Activated CD4-positive, CD25-positive, alpha-beta regulatory T cell treated with anti-CD3 and anti-CD28 coated beads, Interleukin-2, amount 50 U/mL, for 24 hours (primary cell): ENCODE measurements at regions not wholly inside any gene's neighbourhood (a gene's known extent, or its start where the extent isn't known, plus 50 kb on each side); places are given as distances from the start of the nearest gene placed in this dataset.
"Not testable (repeated sequence)": the region's sequence is repeated elsewhere in the genome, so short reads cannot be mapped to it uniquely, and the experiment has no call there.

ENCODE experiments used
- ATAC-seq, 2 donors: fragments of 150-1000 bp; cut with Tn5 transposase; one replicate each; pipeline ENCODE4 v1.10.0; 2021; ENCODE audit warnings: mild to moderate bottlenecking in 1 of 2, moderate library complexity in 1 of 2

- not testable (repeated sequence) for ATAC-seq
These were observed 132.0 kb downstream of the FAM72B start for GRCh38 chr1:121052081-121052660.

- not testable (repeated sequence) for ATAC-seq
These were observed 129.2 kb downstream of the FAM72B start for GRCh38 chr1:121054928-121055327.

- ATAC-seq: not testable (repeated sequence)
These were observed 117.2 kb downstream of the FAM72B start for GRCh38 chr1:121066925-121067324.

- not testable (repeated sequence) for ATAC-seq
These were observed 115.2 kb downstream of the FAM72B start for GRCh38 chr1:121068738-121069499.

GRCh38 chr1:121073852-121074251 lies 110.3 kb downstream of the FAM72B start:
- not testable (repeated sequence) for ATAC-seq

- ATAC-seq: not testable (repeated sequence)
These were observed 108.8 kb downstream of the FAM72B start for GRCh38 chr1:121075254-121075805.

GRCh38 chr1:121076674-121077073 lies 107.5 kb downstream of the FAM72B start:
- ATAC-seq: peak; percentile 93 to 95

GRCh38 chr1:121079655-121080054 lies 104.5 kb downstream of the FAM72B start:
- not testable (repeated sequence) for ATAC-seq

GRCh38 chr1:121080197-121080903 lies 103.8 kb downstream of the FAM72B start:
- not testable (repeated sequence) for ATAC-seq

GRCh38 chr1:121080904-121081264 lies 103.3 kb downstream of the FAM72B start:
- not testable (repeated sequence) for ATAC-seq

GRCh38 chr1:121081625-121082199 lies 102.4 kb downstream of the FAM72B start:
- not testable (repeated sequence) for ATAC-seq

- not testable (repeated sequence) for ATAC-seq
These were observed 101.1 kb downstream of the FAM72B start for GRCh38 chr1:121082995-121083394.

- peak; percentile 28 to 48 for ATAC-seq
These were observed 97.9 kb downstream of the FAM72B start for GRCh38 chr1:121086249-121086648.

- ATAC-seq: not testable (repeated sequence)
These were observed 96.9 kb downstream of the FAM72B start for GRCh38 chr1:121087221-121087620.

- not testable (repeated sequence) for ATAC-seq
These were observed 95.6 kb downstream of the FAM72B start for GRCh38 chr1:121088568-121088967.

- peak; percentile 41 to 54 for ATAC-seq
These were observed 91.7 kb downstream of the FAM72B start for GRCh38 chr1:121092329-121092968.

GRCh38 chr1:121095014-121095413 lies 89.1 kb downstream of the FAM72B start:
- not testable (repeated sequence) for ATAC-seq

- ATAC-seq: peak; percentile 93 to 94
These were observed 86.8 kb downstream of the FAM72B start for GRCh38 chr1:121097127-121097866.

GRCh38 chr1:121097867-121098215 lies 86.3 kb downstream of the FAM72B start:
- ATAC-seq: not testable (repeated sequence)

GRCh38 chr1:121109025-121109424 lies 75.1 kb downstream of the FAM72B start:
- ATAC-seq: not testable (repeated sequence)

GRCh38 chr1:121116522-121117297 lies 67.4 kb downstream of the FAM72B start:
- peak in 1 of 2 donors; percentile 55 for ATAC-seq
